GM12873 (cell line): ENCODE measurements at regions not wholly inside any gene's neighbourhood (a gene's known extent, or its start where the extent isn't known, plus 50 kb on each side); places are given as distances from the start of the nearest gene placed in this dataset.

Experiments used
- TF ChIP-seq, protein P1 (sequence below): IDR thresholded peaks from 2 replicates; pipeline ENCODE4 v1.5.1; 2012; ENCODE audit warnings: low read depth, mild to moderate bottlenecking, moderate library complexity, low read length, control low read depth; ENCODE audit not compliant: insufficient read depth; ENCODE audit errors: missing control alignments

DNA sequence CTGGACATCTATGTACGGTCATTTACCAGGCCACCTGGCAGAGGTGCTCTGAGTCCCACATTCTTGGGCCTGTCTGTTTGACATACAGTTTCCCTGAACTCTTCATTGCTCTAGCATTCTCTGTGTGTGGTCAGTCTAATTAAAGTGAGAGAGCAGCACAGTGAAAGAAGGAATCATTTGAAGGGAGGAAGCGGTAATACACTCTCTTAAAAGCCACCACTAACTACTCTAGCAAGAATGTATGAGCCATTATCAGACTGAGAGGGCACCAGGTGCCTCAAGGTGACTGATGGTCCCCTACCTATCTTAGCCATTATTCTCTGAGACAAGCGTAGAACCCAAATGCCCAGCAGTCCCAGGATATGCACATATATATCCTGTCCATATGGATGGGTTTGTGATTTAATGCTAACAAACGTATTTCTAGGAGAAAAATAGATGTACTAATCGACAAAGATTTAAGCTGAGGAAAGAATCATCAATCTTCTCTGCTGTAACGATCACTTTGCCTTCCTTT lies 527.2 kb downstream of the PRELID2 start:
- TF ChIP-seq, protein P1, sequence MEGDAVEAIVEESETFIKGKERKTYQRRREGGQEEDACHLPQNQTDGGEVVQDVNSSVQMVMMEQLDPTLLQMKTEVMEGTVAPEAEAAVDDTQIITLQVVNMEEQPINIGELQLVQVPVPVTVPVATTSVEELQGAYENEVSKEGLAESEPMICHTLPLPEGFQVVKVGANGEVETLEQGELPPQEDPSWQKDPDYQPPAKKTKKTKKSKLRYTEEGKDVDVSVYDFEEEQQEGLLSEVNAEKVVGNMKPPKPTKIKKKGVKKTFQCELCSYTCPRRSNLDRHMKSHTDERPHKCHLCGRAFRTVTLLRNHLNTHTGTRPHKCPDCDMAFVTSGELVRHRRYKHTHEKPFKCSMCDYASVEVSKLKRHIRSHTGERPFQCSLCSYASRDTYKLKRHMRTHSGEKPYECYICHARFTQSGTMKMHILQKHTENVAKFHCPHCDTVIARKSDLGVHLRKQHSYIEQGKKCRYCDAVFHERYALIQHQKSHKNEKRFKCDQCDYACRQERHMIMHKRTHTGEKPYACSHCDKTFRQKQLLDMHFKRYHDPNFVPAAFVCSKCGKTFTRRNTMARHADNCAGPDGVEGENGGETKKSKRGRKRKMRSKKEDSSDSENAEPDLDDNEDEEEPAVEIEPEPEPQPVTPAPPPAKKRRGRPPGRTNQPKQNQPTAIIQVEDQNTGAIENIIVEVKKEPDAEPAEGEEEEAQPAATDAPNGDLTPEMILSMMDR, result no peak

DNA sequence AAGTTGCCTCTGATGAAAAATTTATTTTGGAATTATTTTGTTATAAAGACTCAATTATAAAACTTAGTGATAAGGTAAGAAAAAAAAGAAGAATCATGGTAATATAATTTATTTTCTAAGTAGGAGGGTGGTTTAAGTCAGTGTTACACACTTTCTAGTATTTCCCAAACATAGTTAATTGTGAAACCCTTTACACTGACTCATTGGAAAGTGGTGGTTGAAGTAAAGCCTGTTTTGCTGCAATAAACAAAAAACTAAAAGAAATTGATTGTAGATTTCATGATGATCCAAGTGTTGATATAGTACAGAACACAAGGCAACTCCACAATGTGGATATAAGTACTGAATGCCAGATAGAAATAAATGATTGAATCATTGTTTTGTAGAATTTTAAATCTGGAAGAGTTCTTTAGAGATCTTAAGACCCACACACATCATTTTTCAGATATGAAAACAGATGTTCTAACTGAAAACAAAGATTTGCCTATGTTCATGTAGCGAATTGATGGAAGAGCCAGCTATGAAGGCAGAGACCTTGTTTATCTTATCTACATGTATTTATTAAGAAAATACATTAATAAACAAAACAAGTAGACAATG lies 539.8 kb downstream of the PRELID2 start:
- TF ChIP-seq, protein P1, result no peak

DNA sequence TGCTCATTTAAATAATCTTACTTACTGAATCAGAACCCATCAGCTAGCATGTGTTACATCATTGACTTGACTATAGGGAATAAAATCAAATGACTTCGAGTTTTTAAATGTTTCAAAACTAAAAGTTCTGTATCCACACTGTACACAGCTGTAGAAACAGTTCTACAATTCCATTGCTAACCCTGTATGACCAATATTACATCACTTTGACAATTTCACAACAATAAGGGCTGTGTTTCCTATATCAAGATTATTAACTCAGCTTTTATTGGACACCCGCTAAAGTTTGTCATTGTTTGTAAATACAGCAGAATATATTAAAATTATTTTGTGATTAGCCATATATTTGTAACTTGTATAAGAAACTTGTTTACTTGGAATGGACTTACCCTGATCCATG lies 540.8 kb downstream of the PRELID2 start:
- TF ChIP-seq, protein P1, result no peak

DNA sequence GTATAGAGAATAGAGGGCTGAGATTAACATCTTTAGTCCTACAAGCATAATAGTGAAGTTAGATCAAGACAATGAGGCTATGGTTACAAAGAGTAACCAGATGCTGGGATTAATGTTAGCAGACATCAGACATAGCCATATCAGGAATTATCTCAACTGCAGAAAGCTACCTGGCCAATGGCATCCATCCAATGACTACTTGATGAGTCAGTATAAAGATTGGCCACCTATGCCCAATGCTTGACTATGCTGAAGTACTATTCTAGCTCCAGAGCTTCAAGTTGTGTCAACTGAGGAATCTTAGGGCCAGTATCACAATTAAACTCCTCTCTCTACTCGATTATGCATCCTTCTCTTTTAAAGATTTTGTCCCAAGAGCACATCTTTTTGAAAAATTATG lies 541.4 kb downstream of the PRELID2 start:
- TF ChIP-seq, protein P1, result no peak

DNA sequence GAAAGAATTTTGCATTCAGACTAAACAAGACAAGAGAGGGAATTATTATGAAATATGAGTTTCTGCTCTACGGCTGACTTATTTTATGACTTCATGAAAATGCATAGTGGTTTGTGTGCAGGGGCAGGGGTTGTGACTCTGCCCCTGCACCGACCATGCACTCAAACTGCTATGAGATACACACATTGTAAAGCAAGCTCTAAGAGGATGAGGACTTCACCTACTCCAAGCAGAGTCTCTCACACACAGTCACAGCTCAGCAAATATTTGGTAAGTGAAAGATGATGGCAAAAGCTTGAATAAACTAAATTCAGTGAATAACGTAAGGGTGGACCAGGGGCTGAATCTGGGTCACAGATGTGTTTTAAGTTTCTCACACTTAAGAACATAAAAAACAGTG lies 542.9 kb downstream of the PRELID2 start:
- TF ChIP-seq, protein P1, result no peak

DNA sequence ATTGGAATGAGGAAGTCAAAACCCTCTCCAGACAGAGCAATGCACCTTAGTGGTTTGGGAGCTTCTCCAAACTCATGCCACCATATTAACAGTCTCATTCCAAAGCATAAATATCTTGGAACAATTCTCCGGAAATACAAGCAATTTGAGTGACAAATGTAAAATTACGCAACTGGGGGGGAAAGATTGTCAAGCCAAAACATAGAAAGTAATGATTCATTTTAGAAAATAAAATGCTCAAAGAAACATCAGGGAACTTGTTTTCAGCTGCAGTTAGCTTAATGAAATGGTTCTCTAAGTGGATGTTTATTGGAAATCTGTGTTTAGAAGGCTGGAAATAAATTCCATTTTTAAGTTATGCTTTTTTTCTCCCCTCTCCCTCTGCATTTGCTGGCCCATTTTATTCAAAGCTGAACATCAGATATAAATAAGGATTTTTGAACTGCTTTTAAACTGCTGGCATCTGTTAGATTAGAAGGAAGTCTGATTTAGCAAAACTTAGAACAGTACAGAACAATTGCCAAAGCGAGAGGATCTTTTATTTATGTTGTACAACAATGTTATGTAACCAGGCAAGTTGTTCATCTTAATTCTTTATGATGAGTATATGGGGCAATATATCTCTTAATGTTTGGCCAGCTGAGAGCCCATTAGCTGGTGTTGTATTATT lies 551.9 kb downstream of the PRELID2 start:
- TF ChIP-seq, protein P1, result no peak

DNA sequence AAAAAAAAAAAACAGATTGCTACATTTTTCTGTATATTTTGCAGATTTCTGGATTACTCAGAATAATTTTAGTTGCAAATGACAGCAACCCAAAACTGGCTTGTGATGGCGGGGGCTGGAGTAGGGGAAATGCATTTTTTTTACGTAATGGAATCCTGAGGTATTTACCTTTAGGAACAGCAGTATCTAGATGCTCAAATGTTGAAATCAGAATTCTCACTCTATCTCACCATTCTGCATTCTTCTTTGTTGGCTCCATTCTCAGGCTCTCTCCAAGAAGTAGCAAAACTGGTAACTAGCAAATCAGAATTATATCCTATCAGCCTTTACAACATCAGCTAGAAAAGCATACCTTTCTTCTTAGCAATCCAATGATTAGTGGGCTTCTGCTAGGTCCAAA lies 554.3 kb downstream of the PRELID2 start:
- TF ChIP-seq, protein P1, result no peak
